Central memory CD8-positive, alpha-beta T cell (primary cell): ENCODE measurements at regions not wholly inside any gene's neighbourhood (a gene's known extent, or its start where the extent isn't known, plus 50 kb on each side); places are given as distances from the start of the nearest gene placed in this dataset.
"Not testable (repeated sequence)": the region's sequence is repeated elsewhere in the genome, so short reads cannot be mapped to it uniquely, and the experiment has no call there.

ENCODE experiments used
- ATAC-seq: fragments of 150-1000 bp; cut with Tn5 transposase; replicated peaks from 2 replicates; pipeline ENCODE4 v1.10.0; 2022; ENCODE audit warnings: mild to moderate bottlenecking, moderate FRiP score, moderate number of reproducible peaks; ENCODE audit not compliant: poor library complexity, severe bottlenecking; ENCODE audit errors: extremely low read depth
- DNase-seq, 2 donors: peaks; one replicate each; pipeline ENCODE4 v3.0.0; 2021; ENCODE audit warnings: low spot score in 2 of 2
- H3K27ac Mint-ChIP-seq: one replicate; pipeline ENCODE4 v1.8.0; 2022; ENCODE audit warnings: low read depth, mild to moderate bottlenecking, moderate library complexity, mixed read lengths
- H3K27me3 Mint-ChIP-seq: one replicate; pipeline ENCODE4 v1.8.0; 2022; ENCODE audit warnings: mixed read lengths
- H3K36me3 Mint-ChIP-seq: one replicate; pipeline ENCODE4 v1.8.0; 2022; ENCODE audit warnings: mild to moderate bottlenecking, moderate library complexity, mixed read lengths; ENCODE audit not compliant: insufficient read depth
- H3K4me1 Mint-ChIP-seq: one replicate; pipeline ENCODE4 v1.8.0; 2022; ENCODE audit warnings: mixed read lengths
- H3K4me3 Mint-ChIP-seq: one replicate; pipeline ENCODE4 v1.8.0; 2022; ENCODE audit warnings: mild to moderate bottlenecking, moderate library complexity, mixed read lengths
- H3K9me3 Mint-ChIP-seq: one replicate; pipeline ENCODE4 v1.8.0; 2022; ENCODE audit warnings: mixed read lengths

DNA sequence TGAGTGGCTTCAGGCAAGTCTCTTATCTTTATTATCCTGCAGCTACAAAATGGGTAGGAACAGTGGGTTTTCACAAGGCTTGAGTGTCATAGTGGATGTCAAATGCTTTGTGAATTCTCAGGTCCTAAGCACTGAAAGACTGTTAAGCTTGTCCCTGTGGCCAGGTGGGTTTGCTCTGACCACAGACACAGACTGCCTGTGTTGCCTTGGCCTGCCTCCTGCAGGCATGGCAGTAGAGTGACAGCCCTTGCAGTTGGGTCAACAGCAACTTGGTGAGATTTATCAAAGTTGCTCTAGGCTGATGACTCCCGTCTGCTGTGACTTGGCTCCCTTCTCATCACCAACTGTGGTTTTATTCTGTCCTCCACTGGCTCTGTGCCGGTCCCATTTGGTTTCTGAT lies 520.0 kb upstream of the CCDC196 start:
- Mint-ChIP-seq H3K27ac (no peak overlapping the region), H3K36me3 (no peaks in the 10 kb centered on the region), H3K4me1 (no peaks in the 10 kb centered on the region), H3K9me3 (no peaks in the 10 kb centered on the region), H3K4me3 (no peak overlapping the region), H3K27me3 (peaks cover 24% of the 10 kb centered on the region)
- ATAC-seq (no peak), DNase-seq (no peak)

GRCh38 chr14:65972346-65972870 lies 513.8 kb upstream of the CCDC196 start:
- Mint-ChIP-seq H3K36me3 (peaks cover 1% of the 10 kb centered on the region), H3K4me3 (no peak overlapping the region), H3K27me3 (peaks cover 23% of the 10 kb centered on the region), H3K27ac (no peak overlapping the region), H3K4me1 (no peaks in the 10 kb centered on the region), H3K9me3 (no peaks in the 10 kb centered on the region)
- ATAC-seq (no peak), DNase-seq (no peak)

DNA sequence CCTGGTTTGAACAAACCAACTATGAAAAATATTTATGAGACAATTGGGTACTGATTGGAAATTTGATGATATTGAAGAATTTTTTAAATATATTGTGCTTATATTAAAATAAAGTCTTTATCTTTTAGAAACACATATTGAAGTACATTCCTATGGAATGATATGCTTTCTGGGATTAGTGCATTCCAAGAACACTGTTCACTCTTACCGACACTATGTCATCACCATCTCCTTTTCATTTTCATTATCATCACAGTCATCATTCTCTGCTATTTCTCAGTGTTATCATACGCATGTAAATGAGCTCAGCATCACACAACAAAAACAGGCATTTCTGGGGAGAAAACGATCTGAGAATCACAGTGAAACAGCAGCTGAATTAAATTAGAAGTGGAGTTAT lies 513.3 kb upstream of the CCDC196 start:
- Mint-ChIP-seq H3K9me3 (no peaks in the 10 kb centered on the region), H3K4me1 (no peaks in the 10 kb centered on the region), H3K36me3 (peaks cover 1% of the 10 kb centered on the region), H3K27ac (no peak overlapping the region), H3K27me3 (peaks cover 21% of the 10 kb centered on the region), H3K4me3 (no peak overlapping the region)
- ATAC-seq (no peak), DNase-seq (no peak)

DNA sequence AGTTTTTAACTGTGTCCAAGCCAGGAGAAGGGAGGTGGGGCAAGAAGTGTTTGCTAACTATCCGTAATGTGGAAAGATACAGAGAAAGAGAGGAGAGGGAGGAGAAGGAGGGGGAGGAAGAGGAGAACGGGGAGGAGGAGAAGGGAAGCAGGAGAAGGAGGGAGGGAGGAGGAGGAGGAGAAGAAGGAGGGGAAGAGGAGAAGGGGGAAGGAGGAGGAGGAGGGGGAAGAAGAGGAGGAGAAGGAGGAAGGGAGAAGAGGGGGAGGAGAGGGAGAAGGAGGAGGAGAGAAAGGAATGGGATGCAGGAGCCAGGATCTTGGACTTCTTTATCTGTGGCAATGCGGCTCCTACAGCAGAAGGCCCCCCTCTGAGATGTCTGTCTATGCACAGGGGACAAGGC lies 510.3 kb upstream of the CCDC196 start:
- Mint-ChIP-seq H3K4me1 (no peaks in the 10 kb centered on the region), H3K27me3 (peaks cover 10% of the 10 kb centered on the region), H3K36me3 (peaks cover 1% of the 10 kb centered on the region), H3K9me3 (peaks cover 6% of the 10 kb centered on the region), H3K27ac (no peak overlapping the region), H3K4me3 (no peak overlapping the region)
- ATAC-seq (no peak), DNase-seq (no peak)

- Mint-ChIP-seq H3K27me3 (peaks cover 10% of the 10 kb centered on the region), H3K27ac (no peak overlapping the region), H3K9me3 (peaks cover 6% of the 10 kb centered on the region), H3K36me3 (peaks cover 1% of the 10 kb centered on the region), H3K4me3 (no peak overlapping the region), H3K4me1 (no peaks in the 10 kb centered on the region)
- DNase-seq, result no peak
- no peak for ATAC-seq
Observed at GRCh38 chr14:65976761-65977404, 509.3 kb upstream of the CCDC196 start.

DNA sequence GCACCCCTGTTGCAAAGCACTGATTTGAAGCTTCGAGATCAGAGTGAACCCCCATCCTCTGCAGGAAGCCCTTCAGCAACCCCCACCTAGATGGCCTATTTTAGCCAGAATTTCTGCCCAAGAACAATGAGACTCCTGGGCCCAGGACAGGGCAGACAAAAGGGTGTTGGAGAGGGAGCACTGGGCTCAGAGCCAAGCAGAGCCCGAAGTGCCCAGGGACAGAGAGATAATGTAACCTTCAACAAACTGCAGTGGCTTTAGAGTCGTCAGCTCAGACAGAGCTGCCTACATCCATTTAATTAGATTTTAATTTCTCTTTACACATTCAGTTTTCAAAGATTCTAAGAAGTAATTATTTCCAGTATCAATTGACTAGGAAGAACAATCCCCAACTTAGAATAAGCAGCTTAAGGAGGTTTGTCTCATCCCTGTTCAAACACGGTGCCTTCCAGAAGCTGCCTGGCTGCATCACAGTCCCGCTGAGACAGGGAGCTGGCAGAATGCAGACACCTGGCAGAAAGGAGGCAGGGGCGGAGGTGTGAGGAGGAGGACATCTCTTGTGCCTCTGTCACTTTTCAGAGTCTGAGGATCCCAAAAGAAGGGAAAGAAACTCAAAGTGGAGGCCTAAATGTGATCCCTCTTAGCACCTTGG lies 504.9 kb upstream of the CCDC196 start:
- Mint-ChIP-seq H3K27me3 (no peaks in the 10 kb centered on the region), H3K9me3 (peaks cover 6% of the 10 kb centered on the region), H3K4me1 (peaks cover 5% of the 10 kb centered on the region), H3K4me3 (no peak overlapping the region), H3K27ac (no peak overlapping the region), H3K36me3 (peaks cover 1% of the 10 kb centered on the region)
- no peak for ATAC-seq
- no peak for DNase-seq

GRCh38 chr14:65986041-65986440 lies 500.1 kb upstream of the CCDC196 start:
- DNase-seq (no peak), ATAC-seq (no peak)
- Mint-ChIP-seq H3K36me3 (no peaks in the 10 kb centered on the region), H3K4me1 (peaks cover 7% of the 10 kb centered on the region), H3K27ac (no peak overlapping the region), H3K9me3 (no peaks in the 10 kb centered on the region), H3K27me3 (no peaks in the 10 kb centered on the region), H3K4me3 (no peak overlapping the region)

- Mint-ChIP-seq H3K4me3 (no peak overlapping the region), H3K27ac (no peak overlapping the region), H3K4me1 (peaks cover 28% of the 10 kb centered on the region), H3K27me3 (no peaks in the 10 kb centered on the region), H3K9me3 (peaks cover 3% of the 10 kb centered on the region), H3K36me3 (no peaks in the 10 kb centered on the region)
- no peak for ATAC-seq
- DNase-seq, result no peak
Observed at GRCh38 chr14:65989981-65990380, 496.2 kb upstream of the CCDC196 start.

DNA sequence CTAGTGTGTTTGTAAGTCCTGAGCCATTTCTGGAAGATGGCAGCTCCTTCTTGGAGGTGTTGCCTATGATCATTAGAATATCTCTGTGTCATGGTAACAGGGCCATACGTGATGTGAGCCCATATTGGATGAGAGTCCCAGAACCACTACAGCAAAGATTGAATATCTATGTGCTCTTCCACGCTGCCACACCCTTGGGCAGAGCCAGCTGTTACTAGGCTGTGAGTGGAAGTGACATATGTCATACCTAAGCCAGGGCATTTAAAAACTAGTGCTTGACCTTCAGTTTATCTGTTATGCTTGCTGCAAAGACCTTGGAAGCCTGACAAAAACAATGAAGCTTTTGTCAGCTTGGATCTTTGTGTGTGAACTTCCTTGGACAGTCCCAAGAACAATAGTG lies 495.1 kb upstream of the CCDC196 start:
- H3K27ac Mint-ChIP-seq, result no peak overlapping the region
- no peaks in the 10 kb centered on the region for H3K36me3 Mint-ChIP-seq
- peaks cover 24% of the 10 kb centered on the region for H3K4me1 Mint-ChIP-seq
- no peak for DNase-seq
- H3K27me3 Mint-ChIP-seq, result no peaks in the 10 kb centered on the region
- ATAC-seq, result no peak
- peaks cover 3% of the 10 kb centered on the region for H3K9me3 Mint-ChIP-seq
- no peak overlapping the region for H3K4me3 Mint-ChIP-seq

GRCh38 chr14:65991935-65992334 lies 494.2 kb upstream of the CCDC196 start:
- not testable (repeated sequence) for H3K36me3 Mint-ChIP-seq, H3K27me3 Mint-ChIP-seq, ATAC-seq, DNase-seq, H3K4me3 Mint-ChIP-seq, H3K27ac Mint-ChIP-seq, H3K9me3 Mint-ChIP-seq
- peaks cover 21% of the 10 kb centered on the region for H3K4me1 Mint-ChIP-seq

DNA sequence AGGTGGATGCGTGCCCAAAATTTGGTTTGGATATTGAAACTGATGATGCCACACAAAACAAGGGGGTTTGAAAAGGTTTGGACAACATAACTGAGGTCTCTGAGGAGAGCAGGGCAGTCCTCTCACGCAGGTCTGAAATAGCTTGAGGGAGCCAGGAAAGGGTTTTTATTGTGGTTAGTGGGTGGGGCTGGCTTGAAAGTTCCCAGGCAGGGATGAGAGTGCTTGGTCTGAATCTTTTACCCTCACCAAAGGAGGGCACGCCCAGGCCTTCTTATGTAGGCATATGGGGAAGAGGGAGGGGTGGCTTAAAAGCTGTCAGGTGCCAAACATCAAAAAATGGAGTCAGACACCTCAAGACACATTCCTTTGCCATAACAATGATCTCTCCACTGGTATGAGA lies 493.1 kb upstream of the CCDC196 start:
- peaks cover 21% of the 10 kb centered on the region for H3K4me1 Mint-ChIP-seq
- H3K9me3 Mint-ChIP-seq, result peaks cover 3% of the 10 kb centered on the region
- H3K27me3 Mint-ChIP-seq, result no peaks in the 10 kb centered on the region
- H3K27ac Mint-ChIP-seq, result no peak overlapping the region
- ATAC-seq, result no peak
- no peak for DNase-seq
- no peaks in the 10 kb centered on the region for H3K36me3 Mint-ChIP-seq
- H3K4me3 Mint-ChIP-seq, result no peak overlapping the region

- no peak for DNase-seq
- peaks cover 21% of the 10 kb centered on the region for H3K4me1 Mint-ChIP-seq
- H3K27ac Mint-ChIP-seq, result no peak overlapping the region
- ATAC-seq, result no peak
- peaks cover 3% of the 10 kb centered on the region for H3K9me3 Mint-ChIP-seq
- no peaks in the 10 kb centered on the region for H3K36me3 Mint-ChIP-seq
- H3K4me3 Mint-ChIP-seq, result no peak overlapping the region
- H3K27me3 Mint-ChIP-seq, result no peaks in the 10 kb centered on the region
Observed at GRCh38 chr14:65993996-65994395, 492.2 kb upstream of the CCDC196 start.

- Mint-ChIP-seq H3K27ac (no peak overlapping the region), H3K4me1 (peaks cover 12% of the 10 kb centered on the region), H3K4me3 (no peak overlapping the region), H3K9me3 (no peaks in the 10 kb centered on the region), H3K27me3 (peaks cover 11% of the 10 kb centered on the region), H3K36me3 (no peaks in the 10 kb centered on the region)
- DNase-seq (no peak), ATAC-seq (no peak)
Observed at GRCh38 chr14:65997347-65997746, 488.8 kb upstream of the CCDC196 start.
